ENCODE measurements at regions not wholly inside any gene's neighbourhood (a gene's known extent, or its start where the extent isn't known, plus 50 kb on each side); places are given as distances from the start of the nearest gene placed in this dataset.

DNA sequence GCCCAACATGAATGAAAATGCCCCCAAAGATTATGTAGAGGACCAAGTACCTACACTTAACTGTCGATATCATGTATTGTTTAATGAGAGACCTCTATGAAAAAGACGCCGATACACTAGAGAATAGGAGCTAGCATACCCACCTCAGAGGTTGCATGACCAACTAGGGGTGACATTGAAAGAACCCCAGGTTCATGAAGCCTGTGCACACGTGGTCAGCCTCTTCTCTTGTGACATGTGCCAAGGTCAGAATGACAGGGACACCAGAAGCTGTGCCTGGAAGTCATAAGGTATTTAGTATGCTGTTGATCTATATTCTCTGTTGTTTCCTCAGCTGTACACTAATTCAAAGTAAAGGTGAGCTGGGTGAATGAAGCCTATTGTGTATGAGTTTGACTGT is 1594.1 kb downstream of the EFNA5 start:
- TF ChIP-seq FOXA1 (IDR thresholded peaks at IDR 0.05) (no peak), SP1 (IDR thresholded peaks at IDR 0.05) (no peak), CTBP1 (IDR thresholded peaks at IDR 0.05; ENCODE audit: borderline replicate concordance) (no peak), NFRKB (IDR thresholded peaks at IDR 0.05) (no peak), BHLHE40 (IDR thresholded peaks at IDR 0.05; ENCODE audit: borderline replicate concordance) (no peak), FOXM1 (IDR thresholded peaks at IDR 0.05; ENCODE audit: borderline replicate concordance) (no peak), PKNOX1 (IDR thresholded peaks at IDR 0.05) (no peak), FOXK2 (IDR thresholded peaks at IDR 0.05) (no peak), ELF4 (IDR thresholded peaks at IDR 0.05) (no peak)

Data from HEK293T (cell line).